NOMO-1 treated with DMSO at 0.1 percent for 48 hours (cell line): ENCODE measurements at regions not wholly inside any gene's neighbourhood (a gene's known extent, or its start where the extent isn't known, plus 50 kb on each side); places are given as distances from the start of the nearest gene placed in this dataset.
A peak's percentile ranks its signal among the peaks of the same experiment; 100 is the strongest.

Experiments used
- DNase-seq: peaks from one replicate; lab custom pipeline; 2025; ENCODE audit not compliant: unreplicated experiment; lab: John Stamatoyannopoulos, UW

DNA sequence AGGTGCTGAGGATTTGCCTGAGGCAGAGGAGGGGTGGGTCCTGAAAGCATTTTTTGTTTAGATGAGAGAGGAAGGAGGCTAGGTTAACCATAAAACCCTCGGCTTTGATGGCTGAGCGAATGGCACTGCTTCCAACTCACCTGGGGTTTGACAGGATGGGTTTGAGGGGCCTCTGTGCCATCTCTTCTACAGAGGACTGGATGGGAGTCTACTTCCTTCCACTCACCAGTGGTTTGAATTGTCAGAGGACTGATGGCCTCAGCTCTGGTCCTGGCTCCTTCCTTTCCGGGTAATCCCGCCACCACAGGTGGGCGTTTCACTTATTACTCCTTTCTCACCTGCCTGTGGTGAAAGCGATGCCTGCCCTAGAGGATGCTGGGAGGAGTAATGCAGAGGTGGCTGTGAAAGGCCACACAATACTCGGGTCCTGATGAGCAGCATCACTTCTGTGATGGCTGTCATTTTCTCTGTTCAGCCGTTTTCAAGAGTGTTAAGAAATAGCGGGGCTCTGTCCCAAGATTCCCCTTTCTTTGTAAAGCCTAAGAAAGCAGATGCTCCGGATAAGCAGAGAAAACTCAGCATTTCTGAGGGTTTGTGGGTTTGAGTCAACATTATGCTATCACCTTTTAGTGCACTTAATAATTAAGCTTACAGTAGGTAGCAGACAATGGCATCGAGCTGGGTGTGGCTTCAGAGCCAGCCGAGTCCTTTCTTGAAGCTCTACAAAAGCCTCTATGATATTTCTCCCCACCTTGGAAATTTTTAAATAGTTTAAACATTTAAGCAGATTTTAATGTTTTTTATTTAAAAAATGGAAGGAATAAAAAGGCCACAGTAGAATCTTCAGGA lies 220.7 kb downstream of the HLX start:
- no peak for DNase-seq

GRCh38 chr1:221100611-221101010 lies 221.4 kb downstream of the HLX start:
- peak; percentile 93 for DNase-seq

- DNase-seq = no peak
These were observed 222.8 kb downstream of the HLX start for GRCh38 chr1:221101807-221102605.

GRCh38 chr1:221104596-221104995 lies 225.4 kb downstream of the HLX start:
- DNase-seq = no peak

- peak; percentile 39 for DNase-seq
These were observed 226.3 kb downstream of the HLX start for GRCh38 chr1:221105578-221105977.

DNA sequence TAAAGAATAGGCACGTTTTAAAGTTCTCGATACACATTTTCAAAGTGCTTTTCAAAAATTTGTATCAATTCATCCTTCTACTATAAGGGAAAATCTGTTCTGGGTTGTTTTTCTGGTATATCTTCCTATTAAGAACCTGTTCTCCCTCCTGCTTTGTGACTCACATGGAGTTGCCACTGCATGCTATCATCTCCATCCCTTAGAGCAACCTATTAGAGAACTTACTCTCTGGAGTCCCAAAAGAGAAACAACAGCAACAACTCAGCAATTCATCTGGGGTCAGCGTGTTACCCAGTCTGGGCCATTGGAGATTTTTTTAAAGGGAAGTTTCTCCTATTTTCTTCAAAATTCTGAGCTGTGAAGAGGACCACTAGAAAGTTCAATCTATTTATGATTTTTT lies 227.4 kb downstream of the HLX start:
- no peak for DNase-seq

DNA sequence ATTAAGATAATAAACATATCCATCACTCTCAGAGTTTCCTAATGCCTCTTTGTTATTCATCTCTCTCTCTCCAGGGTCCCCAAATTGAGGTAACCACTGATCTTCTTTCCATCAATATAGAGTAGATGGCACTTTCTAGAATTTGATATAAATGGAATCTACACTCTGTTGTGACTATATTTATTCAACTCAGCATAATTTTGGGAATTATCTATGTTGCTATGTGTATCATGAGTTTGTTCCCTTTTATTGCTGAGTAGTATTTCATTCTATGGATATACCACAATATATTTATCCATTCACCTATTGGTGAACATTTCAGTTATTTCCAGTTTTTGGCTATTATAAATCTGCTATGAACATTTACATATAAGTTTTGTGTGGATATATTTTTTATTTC lies 230.7 kb downstream of the HLX start:
- DNase-seq = no peak

GRCh38 chr1:221117133-221117532 lies 237.9 kb downstream of the HLX start:
- no peak for DNase-seq

DNA sequence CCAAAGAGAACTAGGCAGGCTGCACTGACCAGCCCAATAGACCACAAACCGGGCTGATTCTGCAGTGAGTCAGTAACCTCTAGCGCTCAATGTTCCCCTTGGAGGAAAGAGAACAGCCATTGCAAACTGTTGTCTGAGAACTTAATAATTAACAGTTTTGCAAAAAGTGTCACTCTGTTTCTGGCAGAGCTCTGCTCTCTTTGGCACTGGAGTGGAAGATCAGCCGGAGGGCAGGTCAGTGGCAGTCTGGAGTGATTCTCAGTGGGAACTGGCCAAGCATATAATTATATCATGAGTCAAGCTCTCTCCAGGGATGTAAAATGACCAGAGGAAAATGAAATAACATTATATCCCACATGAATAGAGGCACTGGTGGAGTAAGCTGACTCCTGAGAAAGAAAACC lies 238.3 kb downstream of the HLX start:
- DNase-seq = peak; percentile 43

- no peak for DNase-seq
These were observed 239.1 kb downstream of the HLX start for GRCh38 chr1:221118176-221118937.

DNA sequence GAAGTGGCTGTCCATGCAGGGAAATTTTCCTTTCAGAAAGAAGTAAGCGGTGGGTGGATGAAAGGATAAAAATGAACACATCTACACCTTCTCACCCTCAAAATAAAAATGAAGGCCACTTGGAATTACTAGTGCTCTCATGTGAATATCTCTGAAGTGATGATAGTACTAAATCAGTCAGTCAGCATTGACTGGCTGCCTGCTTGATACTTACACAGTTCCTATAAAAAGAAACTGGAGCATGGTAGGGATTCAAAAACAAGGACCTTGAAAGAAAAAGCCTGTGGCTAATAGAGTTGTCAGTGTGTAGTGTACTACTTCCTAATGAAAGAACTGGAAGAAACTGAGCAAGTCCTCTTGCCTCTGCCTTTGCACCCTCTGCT lies 239.7 kb downstream of the HLX start:
- DNase-seq = no peak

DNA sequence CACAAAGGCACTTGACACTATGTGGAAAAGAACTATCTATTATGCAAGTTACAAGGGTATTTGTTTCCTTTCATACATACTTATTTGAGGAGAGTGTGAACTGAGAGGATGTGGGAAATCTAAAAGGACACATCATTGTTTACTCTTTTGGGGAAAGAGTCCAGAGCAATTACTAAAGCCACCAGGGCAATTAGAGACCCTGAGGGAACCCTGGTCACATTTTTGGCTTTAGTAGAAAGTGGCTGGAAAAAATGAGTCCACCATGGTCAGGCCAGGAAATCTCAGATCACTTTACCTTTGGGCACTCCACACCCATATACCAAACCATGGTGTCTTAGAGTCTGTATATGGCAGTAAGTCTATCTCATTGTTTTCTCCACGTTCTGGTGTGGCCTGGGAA lies 243.3 kb downstream of the HLX start:
- DNase-seq = no peak

DNA sequence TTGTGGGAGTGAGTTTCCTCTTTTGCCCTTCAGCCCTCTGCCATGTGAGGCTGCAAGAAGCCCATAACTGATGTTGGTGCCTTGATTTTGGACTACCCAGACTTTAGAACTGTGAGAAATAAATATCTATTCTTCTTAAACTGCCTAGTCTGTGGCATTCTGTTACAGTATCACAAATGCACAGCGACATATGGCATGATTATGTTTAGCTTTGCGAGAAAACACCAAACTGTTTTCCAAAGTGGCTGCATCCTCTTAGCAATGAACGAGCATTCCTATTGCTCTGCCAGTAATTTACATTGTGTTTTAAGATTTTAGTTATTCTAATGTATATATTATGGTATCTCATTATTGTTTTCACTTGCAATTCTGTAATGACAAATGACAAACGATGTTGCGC lies 246.7 kb downstream of the HLX start:
- no peak for DNase-seq

- no peak for DNase-seq
These were observed 258.4 kb downstream of the HLX start for GRCh38 chr1:221137666-221138065.

GRCh38 chr1:221138516-221138915 lies 259.3 kb downstream of the HLX start:
- DNase-seq = no peak

GRCh38 chr1:221139991-221140390 lies 260.7 kb downstream of the HLX start:
- no peak for DNase-seq

- DNase-seq = no peak
These were observed 261.9 kb downstream of the HLX start for GRCh38 chr1:221141096-221141495.

DNA sequence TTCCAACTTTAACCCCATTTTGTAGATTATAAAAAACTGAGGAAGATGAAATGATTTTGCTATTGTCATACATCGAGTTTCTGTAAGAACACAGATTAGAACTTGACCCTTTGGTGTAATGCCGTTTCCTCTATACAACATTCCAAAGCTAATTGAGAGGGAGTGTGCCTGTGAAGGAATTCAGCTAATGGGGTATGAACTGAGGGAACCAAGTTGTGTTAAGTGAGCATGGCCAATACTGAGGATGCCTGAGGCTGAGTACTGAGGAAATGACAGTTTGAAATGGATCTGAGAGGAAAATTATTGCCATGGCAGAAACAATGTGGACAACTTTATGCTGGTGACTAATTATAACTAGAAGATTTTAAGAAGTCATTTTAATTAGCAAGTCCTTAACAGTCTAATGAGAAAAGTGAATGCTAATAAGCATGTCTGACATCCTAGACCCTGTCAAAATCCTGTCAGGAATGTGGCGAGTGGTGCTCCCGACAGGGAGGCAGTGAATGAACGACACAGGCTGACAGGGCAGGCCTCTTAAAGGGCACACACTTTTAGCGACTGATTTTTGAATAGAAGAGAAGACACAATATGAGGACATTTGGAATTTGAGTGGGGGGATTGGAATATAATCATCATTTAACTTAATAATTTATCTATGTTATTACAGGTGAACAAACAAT lies 262.5 kb downstream of the HLX start:
- DNase-seq = no peak

- no peak for DNase-seq
These were observed 269.4 kb downstream of the HLX start for GRCh38 chr1:221148660-221149059.

DNA sequence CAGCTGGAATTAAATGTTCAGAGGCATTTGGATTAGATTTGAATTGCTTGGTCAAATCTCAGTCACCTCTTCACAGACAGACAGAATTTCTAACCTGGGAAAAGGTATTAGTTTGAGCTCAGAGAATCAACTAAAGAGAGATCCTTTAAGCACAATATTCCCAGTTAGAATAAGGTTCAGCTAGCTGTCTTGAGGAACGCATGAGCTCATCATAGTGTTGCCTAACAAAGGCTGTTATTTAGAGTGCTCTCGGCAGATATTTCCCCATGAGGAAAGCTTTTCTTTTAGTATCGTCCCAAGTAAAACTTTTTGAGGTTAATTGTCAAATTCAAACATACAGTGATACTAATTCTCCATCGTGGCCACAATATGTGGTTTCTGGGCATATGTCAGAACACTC lies 269.9 kb downstream of the HLX start:
- DNase-seq = peak; percentile 51

GRCh38 chr1:221149555-221150075 lies 270.4 kb downstream of the HLX start:
- no peak for DNase-seq
